ENCODE measurements at regions not wholly inside any gene's neighbourhood (a gene's known extent, or its start where the extent isn't known, plus 50 kb on each side); places are given as distances from the start of the nearest gene placed in this dataset.
"Not testable (repeated sequence)": the region's sequence is repeated elsewhere in the genome, so short reads cannot be mapped to it uniquely, and the experiment has no call there.

GRCh38 chr12:131500564-131500963, 210.3 kb upstream of the SFSWAP start:
- Mint-ChIP-seq H3K4me1 (no peaks in the 10 kb centered on the region), H3K27me3 (peaks cover 9 to 12% (median 9%) of the 10 kb centered on the region in 3 donors), H3K36me3 (no peaks in the 10 kb centered on the region), H3K9me3 (peaks cover 0 to 5% (median 0%) of the 10 kb centered on the region in 7 donors), H3K27ac (no peak overlapping the region), H3K4me3 (no peak overlapping the region)
- ATAC-seq (ENCODE audit: low read depth in 2 of 2) (no peak), DNase-seq (no peak)

- H3K4me1 Mint-ChIP-seq: no peaks in the 10 kb centered on the region
- no peak overlapping the region for H3K4me3 Mint-ChIP-seq
- DNase-seq (no peak), ATAC-seq (ENCODE audit: low read depth in 2 of 2) (no peak)
- no peak overlapping the region for H3K27ac Mint-ChIP-seq
- no peaks in the 10 kb centered on the region for H3K36me3 Mint-ChIP-seq
- H3K27me3 Mint-ChIP-seq: peaks cover 0 to 18% (median 0%) of the 10 kb centered on the region in 3 donors
- H3K9me3 Mint-ChIP-seq: peaks cover 0 to 6% (median 0%) of the 10 kb centered on the region in 7 donors
Measured at GRCh38 chr12:131505561-131505960, 205.3 kb upstream of the SFSWAP start.

GRCh38 chr12:131506426-131506825, 204.5 kb upstream of the SFSWAP start:
- H3K4me3 Mint-ChIP-seq: peak overlapping the region in 1 of 8 donors; percentile 50
- H3K27me3 Mint-ChIP-seq: peaks cover 0 to 18% (median 0%) of the 10 kb centered on the region in 3 donors
- ATAC-seq (ENCODE audit: low read depth in 2 of 2) (no peak), DNase-seq (no peak)
- no peaks in the 10 kb centered on the region for H3K36me3 Mint-ChIP-seq
- H3K4me1 Mint-ChIP-seq: peaks cover 6 to 8% (median 8%) of the 10 kb centered on the region in 3 donors
- H3K9me3 Mint-ChIP-seq: peaks cover 0 to 6% (median 0%) of the 10 kb centered on the region in 7 donors
- peak overlapping the region in 2 of 6 donors; percentile 49 to 56 for H3K27ac Mint-ChIP-seq

- peaks cover 0 to 18% (median 0%) of the 10 kb centered on the region in 3 donors for H3K27me3 Mint-ChIP-seq
- peaks cover 0 to 6% (median 0%) of the 10 kb centered on the region in 7 donors for H3K9me3 Mint-ChIP-seq
- no peak overlapping the region for H3K4me3 Mint-ChIP-seq
- H3K36me3 Mint-ChIP-seq: no peaks in the 10 kb centered on the region
- ATAC-seq (ENCODE audit: low read depth in 2 of 2) (no peak), DNase-seq (no peak)
- H3K27ac Mint-ChIP-seq: no peak overlapping the region
- H3K4me1 Mint-ChIP-seq: peaks cover 12 to 15% (median 14%) of the 10 kb centered on the region in 3 donors
Measured at GRCh38 chr12:131507094-131507493, 203.8 kb upstream of the SFSWAP start.

GRCh38 chr12:131507881-131508280, 203.0 kb upstream of the SFSWAP start:
- Mint-ChIP-seq H3K27me3 (peaks cover 0 to 18% (median 0%) of the 10 kb centered on the region in 3 donors), H3K4me1 (peaks cover 17 to 20% (median 20%) of the 10 kb centered on the region in 3 donors), H3K4me3 (no peak overlapping the region), H3K27ac (peak overlapping the region in 1 of 6 donors; percentile 12), H3K36me3 (no peaks in the 10 kb centered on the region), H3K9me3 (peaks cover 0 to 6% (median 0%) of the 10 kb centered on the region in 7 donors)
- DNase-seq (no peak), ATAC-seq (ENCODE audit: low read depth in 2 of 2) (no peak)

DNA sequence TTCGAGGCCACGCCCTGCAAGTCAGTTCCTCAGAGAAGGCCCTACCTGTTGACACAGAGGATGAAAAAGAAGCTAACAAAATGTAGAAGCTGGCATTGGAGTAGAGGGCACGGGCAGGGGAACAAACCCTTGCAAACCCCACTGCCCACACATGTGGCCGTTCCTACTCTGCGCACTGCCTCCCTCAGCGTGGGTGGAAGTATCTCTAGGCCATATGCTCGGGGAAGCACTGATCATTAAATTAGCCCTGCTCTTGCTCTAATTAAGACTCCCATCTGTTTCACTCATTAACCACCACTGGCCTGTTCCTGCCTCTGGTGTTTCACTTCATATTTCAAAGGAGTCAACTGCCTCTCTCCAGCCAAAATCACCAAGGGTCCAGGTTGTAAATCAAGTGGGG, 201.2 kb upstream of the SFSWAP start:
- DNase-seq (no peak), ATAC-seq (ENCODE audit: low read depth in 2 of 2) (no peak)
- Mint-ChIP-seq H3K4me1 (peaks cover 17 to 20% (median 20%) of the 10 kb centered on the region in 3 donors), H3K36me3 (no peaks in the 10 kb centered on the region), H3K27ac (no peak overlapping the region), H3K4me3 (no peak overlapping the region), H3K9me3 (peaks cover 0 to 2% (median 0%) of the 10 kb centered on the region in 7 donors), H3K27me3 (peaks cover 6 to 18% (median 6%) of the 10 kb centered on the region in 3 donors)

DNA sequence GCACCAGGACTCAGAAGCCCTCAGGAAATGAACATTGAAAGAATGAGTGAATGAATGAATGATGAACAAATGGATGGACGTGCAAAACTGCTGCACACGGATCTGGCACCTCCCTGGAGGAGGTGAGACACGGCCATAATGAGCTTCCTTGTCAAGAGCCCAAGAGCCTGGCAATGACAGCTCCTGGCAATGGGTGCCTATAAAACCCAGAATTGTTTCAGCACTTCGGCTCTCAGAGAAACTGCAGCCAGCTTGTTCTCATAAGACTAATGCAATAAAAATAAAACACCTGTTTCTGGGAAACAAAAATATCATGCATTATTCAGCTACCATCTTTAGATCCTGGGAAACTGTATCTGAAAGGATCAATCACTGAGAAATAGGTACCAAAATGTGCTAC, 200.5 kb upstream of the SFSWAP start:
- H3K27me3 Mint-ChIP-seq: peaks cover 6 to 18% (median 6%) of the 10 kb centered on the region in 3 donors
- no peak overlapping the region for H3K27ac Mint-ChIP-seq
- H3K9me3 Mint-ChIP-seq: peaks cover 0 to 7% (median 6%) of the 10 kb centered on the region in 7 donors
- ATAC-seq (ENCODE audit: low read depth in 2 of 2) (no peak), DNase-seq (no peak)
- H3K4me1 Mint-ChIP-seq: peaks cover 17 to 20% (median 20%) of the 10 kb centered on the region in 3 donors
- H3K36me3 Mint-ChIP-seq: no peaks in the 10 kb centered on the region
- H3K4me3 Mint-ChIP-seq: no peak overlapping the region

DNA sequence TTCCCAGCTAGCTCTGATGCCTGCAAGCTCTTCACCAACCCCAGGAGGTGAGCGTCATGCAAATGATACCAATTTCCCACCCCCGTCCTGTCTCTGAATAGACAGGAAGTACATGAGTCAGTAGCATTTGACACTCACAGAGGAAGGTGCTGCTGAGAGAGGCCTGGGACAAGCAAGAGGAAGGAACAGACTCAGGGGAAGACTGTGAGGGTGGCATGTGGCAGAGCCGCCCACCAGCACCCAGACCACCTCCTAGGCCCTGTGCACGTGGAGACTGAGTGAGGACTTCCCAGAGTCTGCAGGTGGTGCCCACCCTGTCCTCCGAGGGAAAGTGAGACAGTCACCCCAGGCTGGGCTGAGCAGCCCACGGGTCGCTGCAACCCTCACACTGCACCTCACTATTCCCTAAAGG, 199.5 kb upstream of the SFSWAP start:
- Mint-ChIP-seq H3K4me3 (peak overlapping the region in 6 of 8 donors; percentile 33 to 71 (median 50)), H3K4me1 (peaks cover 17 to 20% (median 20%) of the 10 kb centered on the region in 3 donors), H3K36me3 (peaks cover 0 to 7% of the 10 kb centered on the region in 2 donors), H3K27me3 (peaks cover 6 to 23% (median 11%) of the 10 kb centered on the region in 3 donors), H3K27ac (peak overlapping the region; percentile 55 to 90 (median 78)), H3K9me3 (peaks cover 5 to 16% (median 11%) of the 10 kb centered on the region in 7 donors)
- ATAC-seq (ENCODE audit: low read depth in 2 of 2): peak; percentile 92 to 96
- DNase-seq: peak; percentile 38

- no peak for DNase-seq
Measured at GRCh38 chr12:131511803-131512561, 198.9 kb upstream of the SFSWAP start.

GRCh38 chr12:131513606-131514005, 197.3 kb upstream of the SFSWAP start:
- ATAC-seq (ENCODE audit: low read depth in 2 of 2) (no peak), DNase-seq (no peak)
- Mint-ChIP-seq H3K9me3 (peaks cover 6 to 31% (median 23%) of the 10 kb centered on the region in 7 donors), H3K4me1 (peaks cover 17 to 20% (median 20%) of the 10 kb centered on the region in 3 donors), H3K27me3 (peaks cover 8 to 25% (median 9%) of the 10 kb centered on the region in 3 donors), H3K4me3 (no peak overlapping the region), H3K27ac (no peak overlapping the region), H3K36me3 (peaks cover 0 to 9% of the 10 kb centered on the region in 2 donors)

More at GRCh38 chr12:131511803-131512561, 198.9 kb upstream of the SFSWAP start:
- Mint-ChIP-seq H3K9me3 (peaks cover 6 to 20% (median 16%) of the 10 kb centered on the region in 7 donors), H3K4me3 (peak overlapping the region in 5 of 8 donors; percentile 49 to 71 (median 55)), H3K27ac (peak overlapping the region; percentile 55 to 92 (median 76)), H3K36me3 (peaks cover 0 to 9% of the 10 kb centered on the region in 2 donors), H3K27me3 (peaks cover 6 to 19% (median 12%) of the 10 kb centered on the region in 3 donors), H3K4me1 (peaks cover 17 to 20% (median 20%) of the 10 kb centered on the region in 3 donors)
- ATAC-seq (ENCODE audit: low read depth in 2 of 2): peak; percentile 44 to 57

- not testable (repeated sequence) for H3K4me1 Mint-ChIP-seq; H3K27ac Mint-ChIP-seq; H3K36me3 Mint-ChIP-seq; ATAC-seq (ENCODE audit: low read depth in 2 of 2); DNase-seq
- Mint-ChIP-seq H3K4me3 (peak overlapping the region in 1 of 8 donors; percentile 38), H3K27me3 (peaks cover 9 to 52% (median 20%) of the 10 kb centered on the region in 3 donors), H3K9me3 (peaks cover 6 to 31% (median 16%) of the 10 kb centered on the region in 7 donors)
Measured at GRCh38 chr12:131520553-131520952, 190.3 kb upstream of the SFSWAP start.

DNA sequence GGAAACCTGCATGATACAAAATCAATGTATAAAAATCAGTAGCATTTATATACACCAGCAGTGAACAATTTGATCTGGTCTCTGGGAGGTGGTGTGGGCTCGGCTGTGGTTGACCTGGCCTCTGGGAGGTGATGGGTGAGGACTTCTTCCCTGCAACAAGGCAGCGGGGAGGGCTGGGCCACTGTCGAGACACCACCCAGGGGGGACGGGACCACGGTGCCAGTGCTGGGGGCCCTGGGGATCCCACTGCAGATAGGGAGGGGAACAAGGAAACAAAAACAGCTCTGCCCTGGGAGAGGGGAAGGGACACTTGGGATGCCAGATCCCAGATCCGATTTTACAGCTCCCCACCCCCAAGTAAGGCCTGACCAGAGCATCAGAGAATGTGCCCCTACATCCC, 189.6 kb upstream of the SFSWAP start:
- H3K27ac Mint-ChIP-seq: no peak overlapping the region
- ATAC-seq (ENCODE audit: low read depth in 2 of 2) (no peak), DNase-seq (no peak)
- peaks cover 1 to 24% (median 10%) of the 10 kb centered on the region in 7 donors for H3K9me3 Mint-ChIP-seq
- H3K4me3 Mint-ChIP-seq: no peak overlapping the region
- no peaks in the 10 kb centered on the region for H3K4me1 Mint-ChIP-seq
- H3K27me3 Mint-ChIP-seq: peaks cover 9 to 48% (median 15%) of the 10 kb centered on the region in 3 donors
- peaks cover 0 to 3% of the 10 kb centered on the region in 2 donors for H3K36me3 Mint-ChIP-seq

DNA sequence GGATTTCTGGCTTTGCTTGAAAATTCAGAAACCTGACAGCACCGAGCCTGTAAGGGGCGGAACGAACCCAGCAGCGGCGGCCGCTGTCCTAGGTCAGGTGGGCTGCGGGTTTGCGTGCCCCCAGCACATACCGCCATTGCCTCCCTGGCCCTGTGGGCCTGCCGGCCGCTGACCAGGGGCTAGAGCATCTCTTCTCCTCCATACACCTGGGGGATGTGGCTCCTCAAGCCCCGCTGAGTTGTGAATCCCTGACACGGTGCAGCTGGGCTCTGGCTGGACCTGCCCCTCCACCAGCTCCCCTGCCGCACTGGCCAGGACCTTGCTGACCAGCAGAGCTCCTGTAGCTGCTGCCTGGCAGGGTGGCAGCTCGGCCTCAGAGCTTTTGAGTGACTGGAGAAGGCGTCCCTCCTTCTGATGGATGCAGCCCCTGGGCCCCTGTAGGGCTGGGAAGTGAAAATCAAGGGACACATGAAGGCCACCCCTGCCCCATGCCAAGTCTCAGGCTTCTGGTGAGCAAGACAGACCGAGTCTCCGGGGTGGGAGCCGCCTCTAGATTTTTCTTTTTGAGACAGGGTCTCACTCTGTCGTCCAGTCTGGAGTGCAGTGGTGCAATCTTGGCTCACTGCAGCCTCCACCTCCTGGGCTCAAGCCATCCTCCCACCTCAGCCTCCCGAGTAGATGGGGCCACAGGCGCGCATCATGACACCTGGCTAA, 184.9 kb upstream of the SFSWAP start:
- no peak for DNase-seq
- no peak for ATAC-seq (ENCODE audit: low read depth in 2 of 2)
- Mint-ChIP-seq H3K4me3 (no peak overlapping the region), H3K36me3 (no peaks in the 10 kb centered on the region), H3K27me3 (peaks cover 0 to 27% (median 10%) of the 10 kb centered on the region in 3 donors), H3K27ac (no peak overlapping the region), H3K9me3 (peaks cover 0 to 7% (median 2%) of the 10 kb centered on the region in 7 donors), H3K4me1 (no peaks in the 10 kb centered on the region)

Data from naive B cell (primary cell).